ENCODE measurements at regions not wholly inside any gene's neighbourhood (a gene's known extent, or its start where the extent isn't known, plus 50 kb on each side); places are given as distances from the start of the nearest gene placed in this dataset.

DNA sequence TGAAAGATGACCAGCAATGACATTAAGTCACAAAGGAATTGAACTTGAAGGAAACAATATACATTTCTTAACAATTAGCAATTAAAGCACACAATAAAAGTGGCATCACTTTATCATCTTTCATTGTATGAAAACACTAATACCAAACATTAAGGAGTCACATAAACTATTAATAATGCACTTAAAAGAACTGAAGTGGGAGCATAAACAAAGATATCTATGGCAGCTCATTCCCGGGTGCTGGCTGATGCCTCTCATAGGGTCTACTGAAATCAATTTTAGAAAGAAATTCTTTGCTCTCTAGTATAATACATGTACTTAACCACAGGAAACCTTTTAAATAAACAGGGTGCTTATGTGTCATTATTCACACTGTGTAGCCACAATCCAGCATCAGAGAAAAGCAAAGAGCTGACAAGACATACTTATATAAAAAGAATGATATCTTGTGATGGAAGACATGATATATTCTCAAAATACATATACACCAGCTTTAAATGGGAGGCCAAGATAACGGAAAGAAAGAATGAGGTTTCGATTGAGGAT lies 1207.8 kb downstream of the EFNB2 start:
- no peak overlapping the region for H3K4me3 ChIP-seq (ENCODE audit: low read depth, low read length)
- no peak for DNase-seq (ENCODE audit: low read depth)

DNA sequence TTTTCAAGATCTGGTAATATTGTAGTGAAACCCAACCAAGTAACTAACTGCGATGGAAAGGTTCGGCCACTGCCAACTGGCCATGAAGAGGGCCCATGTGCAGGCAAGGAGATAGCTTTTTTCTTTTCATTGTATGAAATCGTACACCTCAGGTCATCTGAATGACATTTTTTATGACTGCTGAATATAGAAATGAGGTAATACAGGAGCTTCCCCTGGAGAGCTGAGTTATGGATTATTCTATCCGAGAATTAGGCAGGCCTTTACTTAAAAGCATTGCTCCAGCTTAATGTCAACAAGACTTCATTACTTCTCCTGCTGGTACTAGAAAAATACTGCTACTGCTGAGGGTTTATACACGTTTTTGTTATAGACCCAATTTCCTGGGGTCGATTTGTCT lies 1215.6 kb downstream of the EFNB2 start:
- H3K4me3 ChIP-seq (ENCODE audit: low read depth, low read length), result no peak overlapping the region
- TF ChIP-seq, protein P1, sequence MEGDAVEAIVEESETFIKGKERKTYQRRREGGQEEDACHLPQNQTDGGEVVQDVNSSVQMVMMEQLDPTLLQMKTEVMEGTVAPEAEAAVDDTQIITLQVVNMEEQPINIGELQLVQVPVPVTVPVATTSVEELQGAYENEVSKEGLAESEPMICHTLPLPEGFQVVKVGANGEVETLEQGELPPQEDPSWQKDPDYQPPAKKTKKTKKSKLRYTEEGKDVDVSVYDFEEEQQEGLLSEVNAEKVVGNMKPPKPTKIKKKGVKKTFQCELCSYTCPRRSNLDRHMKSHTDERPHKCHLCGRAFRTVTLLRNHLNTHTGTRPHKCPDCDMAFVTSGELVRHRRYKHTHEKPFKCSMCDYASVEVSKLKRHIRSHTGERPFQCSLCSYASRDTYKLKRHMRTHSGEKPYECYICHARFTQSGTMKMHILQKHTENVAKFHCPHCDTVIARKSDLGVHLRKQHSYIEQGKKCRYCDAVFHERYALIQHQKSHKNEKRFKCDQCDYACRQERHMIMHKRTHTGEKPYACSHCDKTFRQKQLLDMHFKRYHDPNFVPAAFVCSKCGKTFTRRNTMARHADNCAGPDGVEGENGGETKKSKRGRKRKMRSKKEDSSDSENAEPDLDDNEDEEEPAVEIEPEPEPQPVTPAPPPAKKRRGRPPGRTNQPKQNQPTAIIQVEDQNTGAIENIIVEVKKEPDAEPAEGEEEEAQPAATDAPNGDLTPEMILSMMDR (IDR thresholded peaks at IDR 0.05; ENCODE audit: control insufficient read depth, extremely low read depth, insufficient read depth), result no peak
- DNase-seq (ENCODE audit: low read depth), result no peak

More for the DNA sequence above, 1207.8 kb downstream of the EFNB2 start:
- TF ChIP-seq, protein P1 (IDR thresholded peaks at IDR 0.05; ENCODE audit: control insufficient read depth, extremely low read depth, insufficient read depth), result no peak

DNA sequence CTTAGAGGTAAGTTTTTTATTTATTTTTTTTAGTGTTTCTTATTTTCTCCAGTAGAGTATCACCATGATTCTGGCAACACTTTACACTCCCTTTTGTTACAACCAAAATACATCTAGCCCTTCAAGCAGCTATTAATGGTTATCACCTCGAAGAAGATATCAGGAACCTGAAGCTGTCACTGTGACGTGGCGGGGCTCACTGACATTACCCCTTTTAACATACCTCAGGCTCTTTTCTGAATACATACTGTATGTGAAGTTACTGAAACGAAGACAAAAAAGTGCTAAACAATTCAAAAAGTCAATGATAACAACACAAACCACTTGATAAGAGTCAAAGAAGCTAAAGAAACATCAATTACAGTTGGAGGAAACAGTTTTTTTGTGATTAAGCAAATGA lies 1218.7 kb downstream of the EFNB2 start:
- TF ChIP-seq, protein P1 (IDR thresholded peaks at IDR 0.05; ENCODE audit: control insufficient read depth, extremely low read depth, insufficient read depth), result no peak
- no peak for DNase-seq (ENCODE audit: low read depth)
- no peak overlapping the region for H3K4me3 ChIP-seq (ENCODE audit: low read depth, low read length)

DNA sequence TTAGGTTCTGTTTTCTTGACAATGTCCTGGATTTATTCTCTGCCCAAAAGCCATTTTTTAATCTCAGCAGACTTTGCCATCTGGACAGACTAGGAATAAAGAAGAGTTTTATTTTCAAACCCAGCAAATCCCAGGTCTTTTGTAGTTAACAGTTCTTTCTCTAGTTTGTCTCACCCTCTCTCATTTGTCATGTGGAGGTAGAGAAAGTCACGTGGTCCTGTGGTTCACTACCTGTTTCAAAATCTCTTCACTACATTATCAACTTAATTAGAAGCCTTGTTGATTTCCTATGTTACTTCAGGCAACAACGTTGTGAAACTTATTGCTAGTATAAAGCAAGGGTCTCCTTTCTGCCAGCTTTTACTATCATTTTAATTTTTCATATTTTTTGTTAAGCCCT lies 1222.6 kb downstream of the EFNB2 start:
- DNase-seq (ENCODE audit: low read depth), result no peak
- no peak overlapping the region for H3K4me3 ChIP-seq (ENCODE audit: low read depth, low read length)
- TF ChIP-seq, protein P1 (IDR thresholded peaks at IDR 0.05; ENCODE audit: control insufficient read depth, extremely low read depth, insufficient read depth), result no peak

DNA sequence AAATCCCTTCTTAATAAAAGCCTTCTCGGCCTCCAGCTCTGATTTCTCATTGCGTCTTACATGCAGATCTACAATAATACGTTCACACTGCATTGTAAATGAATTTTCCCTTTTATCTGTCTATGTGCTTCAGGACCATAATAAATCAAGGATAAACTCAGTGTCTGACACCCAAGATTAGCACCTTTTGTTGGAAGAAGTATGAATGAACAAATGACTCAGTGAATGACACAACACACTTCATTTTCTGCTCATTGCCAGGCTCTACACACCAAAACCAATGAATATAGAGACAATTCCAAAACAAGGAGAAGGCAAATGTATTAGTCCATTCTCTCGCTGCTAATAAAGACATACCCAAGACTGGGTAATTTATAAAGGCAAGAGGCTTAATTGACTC lies 1224.4 kb downstream of the EFNB2 start:
- no peak overlapping the region for H3K4me3 ChIP-seq (ENCODE audit: low read depth, low read length)
- no peak for DNase-seq (ENCODE audit: low read depth)
- TF ChIP-seq, protein P1 (IDR thresholded peaks at IDR 0.05; ENCODE audit: control insufficient read depth, extremely low read depth, insufficient read depth), result no peak

DNA sequence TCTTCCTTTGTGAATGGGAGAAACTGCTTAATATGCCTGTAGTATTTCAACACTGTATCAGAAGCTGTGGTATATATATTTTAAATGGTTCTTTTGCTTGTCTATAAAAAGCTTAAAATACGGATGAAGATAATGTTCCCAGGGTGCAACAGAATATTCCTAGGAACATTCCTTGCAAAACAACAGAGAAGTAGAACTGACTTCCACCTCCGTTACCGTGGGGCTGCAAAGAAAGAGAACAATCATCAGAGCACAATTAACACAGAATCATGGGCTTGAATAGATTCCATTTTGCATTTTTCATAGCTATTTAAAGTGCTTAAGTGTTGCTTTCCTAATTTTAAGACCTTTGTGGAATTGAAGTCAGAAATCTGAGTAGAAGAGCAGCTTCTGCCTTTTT lies 1227.7 kb downstream of the EFNB2 start:
- no peak overlapping the region for H3K4me3 ChIP-seq (ENCODE audit: low read depth, low read length)
- no peak for DNase-seq (ENCODE audit: low read depth)
- TF ChIP-seq, protein P1 (IDR thresholded peaks at IDR 0.05; ENCODE audit: control insufficient read depth, extremely low read depth, insufficient read depth), result no peak

DNA sequence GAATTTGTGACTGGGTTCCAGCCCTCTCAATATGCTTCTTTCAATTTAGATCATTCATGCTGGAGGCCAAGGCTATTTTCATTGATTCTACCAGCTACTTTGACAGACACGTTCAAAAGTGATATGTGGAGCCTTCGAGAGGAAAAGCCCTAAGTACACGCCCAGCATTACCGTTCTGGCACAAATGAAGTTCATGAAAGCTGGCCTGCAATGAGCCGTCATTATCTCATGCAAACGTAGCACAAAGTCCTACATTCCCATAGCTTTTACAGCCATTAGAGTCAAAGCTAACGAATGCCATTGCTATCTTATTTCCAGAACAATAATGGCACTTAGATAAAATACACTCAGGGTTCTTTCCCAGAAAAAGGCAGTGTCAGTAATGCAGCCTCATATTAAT lies 1237.6 kb downstream of the EFNB2 start:
- TF ChIP-seq, protein P1 (IDR thresholded peaks at IDR 0.05; ENCODE audit: control insufficient read depth, extremely low read depth, insufficient read depth), result no peak
- no peak overlapping the region for H3K4me3 ChIP-seq (ENCODE audit: low read depth, low read length)
- no peak for DNase-seq (ENCODE audit: low read depth)

Data from LNCaP clone FGC (cell line).